ENCODE measurements at regions not wholly inside any gene's neighbourhood (a gene's known extent, or its start where the extent isn't known, plus 50 kb on each side); places are given as distances from the start of the nearest gene placed in this dataset.

DNA sequence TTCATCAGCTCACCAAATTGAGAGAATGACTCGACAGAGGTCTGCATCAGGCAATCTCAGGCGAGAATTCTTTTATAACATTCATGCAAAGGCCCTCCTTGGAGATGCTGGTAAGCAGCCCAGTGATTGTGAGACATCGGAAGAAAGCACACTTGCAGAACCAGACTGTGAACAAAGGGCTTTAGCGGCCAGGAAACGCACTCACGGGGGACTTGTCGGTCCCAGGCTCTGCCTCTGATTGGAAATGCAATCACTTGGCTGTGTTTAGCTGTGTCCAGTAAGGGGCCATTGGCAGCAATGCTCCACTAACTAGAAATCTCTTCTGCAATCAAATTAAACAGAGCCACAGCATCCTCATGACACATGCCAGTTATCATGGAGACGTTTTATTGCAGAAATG is 226.7 kb upstream of the CDH13 start (continued):
- TF ChIP-seq HDAC6 (IDR thresholded peaks at IDR 0.05; ENCODE audit: low read depth, low read length): no peak
- TF ChIP-seq, protein P1, sequence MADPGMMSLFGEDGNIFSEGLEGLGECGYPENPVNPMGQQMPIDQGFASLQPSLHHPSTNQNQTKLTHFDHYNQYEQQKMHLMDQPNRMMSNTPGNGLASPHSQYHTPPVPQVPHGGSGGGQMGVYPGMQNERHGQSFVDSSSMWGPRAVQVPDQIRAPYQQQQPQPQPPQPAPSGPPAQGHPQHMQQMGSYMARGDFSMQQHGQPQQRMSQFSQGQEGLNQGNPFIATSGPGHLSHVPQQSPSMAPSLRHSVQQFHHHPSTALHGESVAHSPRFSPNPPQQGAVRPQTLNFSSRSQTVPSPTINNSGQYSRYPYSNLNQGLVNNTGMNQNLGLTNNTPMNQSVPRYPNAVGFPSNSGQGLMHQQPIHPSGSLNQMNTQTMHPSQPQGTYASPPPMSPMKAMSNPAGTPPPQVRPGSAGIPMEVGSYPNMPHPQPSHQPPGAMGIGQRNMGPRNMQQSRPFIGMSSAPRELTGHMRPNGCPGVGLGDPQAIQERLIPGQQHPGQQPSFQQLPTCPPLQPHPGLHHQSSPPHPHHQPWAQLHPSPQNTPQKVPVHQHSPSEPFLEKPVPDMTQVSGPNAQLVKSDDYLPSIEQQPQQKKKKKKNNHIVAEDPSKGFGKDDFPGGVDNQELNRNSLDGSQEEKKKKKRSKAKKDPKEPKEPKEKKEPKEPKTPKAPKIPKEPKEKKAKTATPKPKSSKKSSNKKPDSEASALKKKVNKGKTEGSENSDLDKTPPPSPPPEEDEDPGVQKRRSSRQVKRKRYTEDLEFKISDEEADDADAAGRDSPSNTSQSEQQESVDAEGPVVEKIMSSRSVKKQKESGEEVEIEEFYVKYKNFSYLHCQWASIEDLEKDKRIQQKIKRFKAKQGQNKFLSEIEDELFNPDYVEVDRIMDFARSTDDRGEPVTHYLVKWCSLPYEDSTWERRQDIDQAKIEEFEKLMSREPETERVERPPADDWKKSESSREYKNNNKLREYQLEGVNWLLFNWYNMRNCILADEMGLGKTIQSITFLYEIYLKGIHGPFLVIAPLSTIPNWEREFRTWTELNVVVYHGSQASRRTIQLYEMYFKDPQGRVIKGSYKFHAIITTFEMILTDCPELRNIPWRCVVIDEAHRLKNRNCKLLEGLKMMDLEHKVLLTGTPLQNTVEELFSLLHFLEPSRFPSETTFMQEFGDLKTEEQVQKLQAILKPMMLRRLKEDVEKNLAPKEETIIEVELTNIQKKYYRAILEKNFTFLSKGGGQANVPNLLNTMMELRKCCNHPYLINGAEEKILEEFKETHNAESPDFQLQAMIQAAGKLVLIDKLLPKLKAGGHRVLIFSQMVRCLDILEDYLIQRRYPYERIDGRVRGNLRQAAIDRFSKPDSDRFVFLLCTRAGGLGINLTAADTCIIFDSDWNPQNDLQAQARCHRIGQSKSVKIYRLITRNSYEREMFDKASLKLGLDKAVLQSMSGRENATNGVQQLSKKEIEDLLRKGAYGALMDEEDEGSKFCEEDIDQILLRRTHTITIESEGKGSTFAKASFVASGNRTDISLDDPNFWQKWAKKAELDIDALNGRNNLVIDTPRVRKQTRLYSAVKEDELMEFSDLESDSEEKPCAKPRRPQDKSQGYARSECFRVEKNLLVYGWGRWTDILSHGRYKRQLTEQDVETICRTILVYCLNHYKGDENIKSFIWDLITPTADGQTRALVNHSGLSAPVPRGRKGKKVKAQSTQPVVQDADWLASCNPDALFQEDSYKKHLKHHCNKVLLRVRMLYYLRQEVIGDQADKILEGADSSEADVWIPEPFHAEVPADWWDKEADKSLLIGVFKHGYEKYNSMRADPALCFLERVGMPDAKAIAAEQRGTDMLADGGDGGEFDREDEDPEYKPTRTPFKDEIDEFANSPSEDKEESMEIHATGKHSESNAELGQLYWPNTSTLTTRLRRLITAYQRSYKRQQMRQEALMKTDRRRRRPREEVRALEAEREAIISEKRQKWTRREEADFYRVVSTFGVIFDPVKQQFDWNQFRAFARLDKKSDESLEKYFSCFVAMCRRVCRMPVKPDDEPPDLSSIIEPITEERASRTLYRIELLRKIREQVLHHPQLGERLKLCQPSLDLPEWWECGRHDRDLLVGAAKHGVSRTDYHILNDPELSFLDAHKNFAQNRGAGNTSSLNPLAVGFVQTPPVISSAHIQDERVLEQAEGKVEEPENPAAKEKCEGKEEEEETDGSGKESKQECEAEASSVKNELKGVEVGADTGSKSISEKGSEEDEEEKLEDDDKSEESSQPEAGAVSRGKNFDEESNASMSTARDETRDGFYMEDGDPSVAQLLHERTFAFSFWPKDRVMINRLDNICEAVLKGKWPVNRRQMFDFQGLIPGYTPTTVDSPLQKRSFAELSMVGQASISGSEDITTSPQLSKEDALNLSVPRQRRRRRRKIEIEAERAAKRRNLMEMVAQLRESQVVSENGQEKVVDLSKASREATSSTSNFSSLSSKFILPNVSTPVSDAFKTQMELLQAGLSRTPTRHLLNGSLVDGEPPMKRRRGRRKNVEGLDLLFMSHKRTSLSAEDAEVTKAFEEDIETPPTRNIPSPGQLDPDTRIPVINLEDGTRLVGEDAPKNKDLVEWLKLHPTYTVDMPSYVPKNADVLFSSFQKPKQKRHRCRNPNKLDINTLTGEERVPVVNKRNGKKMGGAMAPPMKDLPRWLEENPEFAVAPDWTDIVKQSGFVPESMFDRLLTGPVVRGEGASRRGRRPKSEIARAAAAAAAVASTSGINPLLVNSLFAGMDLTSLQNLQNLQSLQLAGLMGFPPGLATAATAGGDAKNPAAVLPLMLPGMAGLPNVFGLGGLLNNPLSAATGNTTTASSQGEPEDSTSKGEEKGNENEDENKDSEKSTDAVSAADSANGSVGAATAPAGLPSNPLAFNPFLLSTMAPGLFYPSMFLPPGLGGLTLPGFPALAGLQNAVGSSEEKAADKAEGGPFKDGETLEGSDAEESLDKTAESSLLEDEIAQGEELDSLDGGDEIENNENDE (IDR thresholded peaks at IDR 0.05; ENCODE audit: insufficient replicate concordance, low read length): no peak
- TF ChIP-seq, protein P2, sequence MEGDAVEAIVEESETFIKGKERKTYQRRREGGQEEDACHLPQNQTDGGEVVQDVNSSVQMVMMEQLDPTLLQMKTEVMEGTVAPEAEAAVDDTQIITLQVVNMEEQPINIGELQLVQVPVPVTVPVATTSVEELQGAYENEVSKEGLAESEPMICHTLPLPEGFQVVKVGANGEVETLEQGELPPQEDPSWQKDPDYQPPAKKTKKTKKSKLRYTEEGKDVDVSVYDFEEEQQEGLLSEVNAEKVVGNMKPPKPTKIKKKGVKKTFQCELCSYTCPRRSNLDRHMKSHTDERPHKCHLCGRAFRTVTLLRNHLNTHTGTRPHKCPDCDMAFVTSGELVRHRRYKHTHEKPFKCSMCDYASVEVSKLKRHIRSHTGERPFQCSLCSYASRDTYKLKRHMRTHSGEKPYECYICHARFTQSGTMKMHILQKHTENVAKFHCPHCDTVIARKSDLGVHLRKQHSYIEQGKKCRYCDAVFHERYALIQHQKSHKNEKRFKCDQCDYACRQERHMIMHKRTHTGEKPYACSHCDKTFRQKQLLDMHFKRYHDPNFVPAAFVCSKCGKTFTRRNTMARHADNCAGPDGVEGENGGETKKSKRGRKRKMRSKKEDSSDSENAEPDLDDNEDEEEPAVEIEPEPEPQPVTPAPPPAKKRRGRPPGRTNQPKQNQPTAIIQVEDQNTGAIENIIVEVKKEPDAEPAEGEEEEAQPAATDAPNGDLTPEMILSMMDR (IDR thresholded peaks at IDR 0.05; ENCODE audit: control extremely low read depth in 1 of 3, insufficient read depth in 1 of 3, low read depth in 1 of 3, low read length in 3 of 3): no peak

All from H1 (cell line).